Epithelial cell of prostate (primary cell): ENCODE measurements at regions not wholly inside any gene's neighbourhood (a gene's known extent, or its start where the extent isn't known, plus 50 kb on each side); places are given as distances from the start of the nearest gene placed in this dataset.

Source experiments
- DNase-seq: peaks from one replicate; pipeline ENCODE4 v3.0.0-alpha.2; 2011; ENCODE audit warnings: low read depth, low spot score
- H3K27ac ChIP-seq: fragments of 450-650 bp; 2 replicates; pipeline ENCODE4 v1.5.1; 2017; ENCODE audit warnings: mild to moderate bottlenecking

DNA sequence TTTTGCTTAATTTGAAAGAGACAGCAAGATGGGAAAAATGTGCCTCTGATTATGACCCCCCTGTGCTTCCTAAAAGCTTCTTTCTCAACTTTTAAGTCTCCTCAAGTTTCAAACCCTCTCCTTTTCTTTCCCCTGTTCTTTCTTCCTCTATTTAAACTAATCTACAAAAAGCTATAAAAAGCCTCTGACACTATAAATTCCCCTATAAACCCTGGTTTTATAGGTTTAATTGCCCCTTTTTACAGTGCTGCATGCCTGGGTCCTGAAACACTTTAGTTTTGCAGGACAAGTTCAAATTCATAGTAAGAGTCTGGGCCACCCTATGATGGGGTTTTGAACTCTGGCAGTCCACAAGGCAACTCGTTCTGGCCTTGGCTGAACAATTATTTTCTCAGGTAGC, 510.9 kb upstream of the TBX3 start:
- DNase-seq, result no peak
- H3K27ac ChIP-seq, result no peak overlapping the region

DNA sequence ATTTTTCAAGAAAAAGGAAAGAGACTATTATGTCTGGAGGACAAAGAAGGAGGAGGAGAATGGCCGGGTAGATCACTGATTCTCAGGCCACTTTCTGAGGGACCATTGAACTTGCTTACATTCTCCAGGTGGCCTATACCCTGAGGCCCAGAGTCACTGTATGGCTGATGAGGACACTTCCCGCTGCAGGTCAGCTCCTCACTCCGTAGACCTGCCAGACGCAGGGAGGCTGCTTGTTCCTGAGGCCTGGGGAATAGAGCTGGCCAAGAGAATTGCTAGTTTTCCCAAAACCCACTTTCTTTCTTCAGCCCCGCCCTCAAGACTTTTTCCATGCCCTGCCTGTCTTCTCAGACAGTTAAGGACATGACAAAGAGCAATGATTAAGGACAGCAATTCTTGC, 510.5 kb upstream of the TBX3 start:
- H3K27ac ChIP-seq, result no peak overlapping the region
- no peak for DNase-seq

DNA sequence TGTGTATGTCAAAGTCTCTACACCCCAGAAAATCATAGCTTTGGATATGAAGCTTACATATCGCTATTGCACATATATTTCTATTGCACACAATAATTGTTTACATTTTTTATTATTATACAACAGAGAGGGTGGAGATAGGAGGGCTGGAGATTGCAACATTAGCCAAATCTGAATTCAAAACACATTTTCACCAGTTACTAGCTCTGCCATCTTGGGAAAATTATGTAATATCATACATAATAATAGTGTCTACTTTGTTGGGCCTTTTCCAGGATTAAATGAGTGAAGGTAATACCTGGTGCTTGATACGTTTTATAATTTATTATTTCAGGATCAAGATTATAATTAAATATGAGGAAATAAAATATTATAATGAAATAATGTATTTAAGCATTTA, 507.4 kb upstream of the TBX3 start:
- no peak overlapping the region for H3K27ac ChIP-seq
- no peak for DNase-seq

DNA sequence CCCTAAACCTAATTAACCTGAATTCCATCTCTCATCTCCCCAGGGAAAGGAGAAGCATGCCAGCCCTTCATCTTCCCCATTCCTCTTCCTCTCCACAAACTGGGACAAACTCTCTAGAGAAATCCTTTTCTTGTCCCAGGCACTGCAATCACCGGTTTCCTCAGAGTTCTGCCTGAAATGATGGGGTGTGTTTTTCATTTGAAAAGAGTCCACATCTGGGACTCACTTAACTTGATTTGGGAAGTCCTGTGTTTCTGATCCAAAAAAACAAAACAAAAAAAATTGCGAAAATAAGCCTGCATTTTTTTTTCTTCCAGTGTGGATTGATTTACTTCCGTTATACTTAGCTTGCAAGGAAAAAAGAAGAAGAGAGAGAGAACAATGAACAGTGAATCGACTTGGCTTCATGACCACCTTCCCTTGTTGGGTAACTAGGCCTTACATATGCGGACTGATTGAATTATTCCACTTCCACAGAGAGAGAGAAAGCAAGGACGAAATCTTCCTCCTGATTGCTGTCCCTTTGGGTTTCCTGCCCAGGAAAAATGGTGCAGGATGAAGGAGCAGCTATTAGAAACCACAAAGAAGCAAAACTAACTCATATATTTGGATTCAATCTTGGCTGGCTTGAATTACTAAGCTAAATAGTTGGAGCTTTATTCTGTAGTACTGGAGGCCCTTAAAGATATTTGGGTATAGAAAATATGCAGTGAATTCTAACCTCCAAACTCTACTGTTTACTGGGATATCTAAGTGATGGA, 506.2 kb upstream of the TBX3 start:
- no peak overlapping the region for H3K27ac ChIP-seq

DNA sequence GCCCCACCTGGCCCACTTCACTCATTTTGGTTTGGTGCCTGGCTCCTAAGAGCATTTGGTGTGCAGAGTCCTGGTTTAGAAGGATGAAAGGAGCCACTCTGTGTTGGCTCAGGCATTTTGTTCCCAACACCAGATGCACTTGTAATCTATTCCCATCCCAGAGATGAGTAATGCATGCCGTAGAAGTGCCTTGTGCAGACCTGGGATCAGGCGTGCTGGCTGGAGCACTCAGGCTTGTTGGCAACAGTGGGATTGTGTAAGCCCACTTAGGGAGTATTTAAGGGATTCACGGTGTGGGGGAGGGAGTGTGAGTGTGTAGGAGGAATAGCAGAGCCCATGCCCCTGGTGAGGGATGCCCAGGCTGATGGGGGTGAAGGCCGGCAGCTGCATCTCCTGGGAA, 501.5 kb upstream of the TBX3 start:
- DNase-seq, result no peak

More for the DNA sequence above, 506.2 kb upstream of the TBX3 start:
- no peak for DNase-seq

DNA sequence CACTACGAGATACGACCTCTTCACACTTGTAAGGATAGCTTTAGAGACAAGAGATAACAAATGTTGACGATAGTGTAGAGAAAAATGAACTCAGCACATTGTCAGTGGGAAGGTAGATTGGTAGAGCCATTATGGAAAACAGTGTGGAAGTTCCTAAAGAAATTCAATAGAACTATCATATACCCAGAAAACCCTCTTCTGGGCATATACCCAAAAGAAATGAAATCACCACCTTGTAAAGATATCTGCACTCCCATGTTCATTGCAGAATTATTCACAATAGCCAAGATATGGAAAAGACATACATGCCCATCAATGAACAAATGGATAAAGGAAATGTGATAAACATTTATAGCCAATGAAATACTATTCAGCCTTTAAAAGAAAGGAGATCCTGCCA, 499.8 kb upstream of the TBX3 start:
- no peak overlapping the region for H3K27ac ChIP-seq
- no peak for DNase-seq

More for the DNA sequence above, 501.5 kb upstream of the TBX3 start:
- H3K27ac ChIP-seq, result no peak overlapping the region

DNA sequence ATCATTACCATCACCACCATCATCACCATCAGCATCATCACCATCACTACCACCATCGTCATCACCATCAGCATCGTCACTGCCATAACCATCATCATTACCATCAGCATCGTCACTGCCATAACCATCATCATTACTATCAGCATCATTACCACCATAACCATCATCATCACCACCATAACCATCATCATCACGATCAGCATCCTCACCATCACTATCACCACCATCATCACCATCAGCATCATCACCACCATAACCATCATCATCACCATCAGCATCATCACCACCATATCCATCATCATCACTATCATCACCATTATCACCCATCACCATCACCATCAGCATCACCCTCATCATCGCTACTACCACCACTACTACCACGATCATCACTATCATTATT, 493.9 kb upstream of the TBX3 start:
- DNase-seq, result no peak
- no peak overlapping the region for H3K27ac ChIP-seq

DNA sequence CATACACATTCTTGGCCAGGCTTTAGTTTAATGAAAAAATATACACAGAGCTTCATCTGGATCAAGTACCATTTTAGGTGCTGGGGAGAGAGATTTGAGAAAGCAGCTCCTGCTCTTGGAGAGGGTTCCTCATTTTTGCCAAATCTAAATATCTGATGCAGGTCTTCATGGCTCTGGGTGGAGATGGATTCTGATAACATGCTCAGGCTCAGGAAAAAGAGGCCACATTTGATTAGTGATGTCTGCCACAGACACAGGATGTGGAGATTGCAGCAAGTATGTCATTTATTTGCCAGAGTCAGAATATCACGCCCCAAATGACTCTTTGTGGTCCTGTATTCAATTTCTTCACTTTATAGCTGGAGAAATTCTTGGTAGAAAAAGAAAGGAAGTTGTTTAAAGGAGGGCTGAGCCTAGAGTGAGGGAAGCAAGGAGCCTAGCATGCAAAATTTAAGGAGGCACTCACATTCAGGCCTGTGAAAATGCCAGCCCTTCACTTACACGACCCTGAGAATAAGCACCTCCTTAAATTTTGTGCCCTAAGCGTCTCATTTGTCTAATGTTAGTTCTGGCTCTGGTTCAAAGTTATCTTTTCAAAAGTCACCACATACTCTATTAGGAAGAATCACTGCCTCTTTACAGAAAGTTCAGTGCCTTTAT, 492.9 kb upstream of the TBX3 start:
- no peak for DNase-seq
- H3K27ac ChIP-seq, result no peak overlapping the region

DNA sequence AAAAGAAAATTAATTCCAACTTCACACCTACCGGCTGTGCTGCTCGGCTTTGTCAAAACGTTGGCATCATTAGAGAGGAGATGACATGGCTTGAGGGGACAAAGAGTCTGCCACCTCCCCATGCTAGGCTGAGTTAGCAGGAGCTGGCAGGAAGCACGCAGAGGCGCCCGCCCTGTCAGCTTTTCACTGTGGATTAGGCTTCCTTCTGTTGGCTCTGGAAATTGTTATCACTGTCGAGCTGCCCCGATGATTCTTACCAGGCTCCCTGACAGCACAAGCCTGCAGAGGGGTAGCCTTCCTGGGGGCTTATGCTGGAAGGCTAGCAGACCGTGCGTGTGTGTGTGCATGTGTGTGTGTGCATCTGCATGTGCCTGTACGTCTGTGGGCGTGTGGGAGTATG, 490.9 kb upstream of the TBX3 start:
- no peak overlapping the region for H3K27ac ChIP-seq

DNA sequence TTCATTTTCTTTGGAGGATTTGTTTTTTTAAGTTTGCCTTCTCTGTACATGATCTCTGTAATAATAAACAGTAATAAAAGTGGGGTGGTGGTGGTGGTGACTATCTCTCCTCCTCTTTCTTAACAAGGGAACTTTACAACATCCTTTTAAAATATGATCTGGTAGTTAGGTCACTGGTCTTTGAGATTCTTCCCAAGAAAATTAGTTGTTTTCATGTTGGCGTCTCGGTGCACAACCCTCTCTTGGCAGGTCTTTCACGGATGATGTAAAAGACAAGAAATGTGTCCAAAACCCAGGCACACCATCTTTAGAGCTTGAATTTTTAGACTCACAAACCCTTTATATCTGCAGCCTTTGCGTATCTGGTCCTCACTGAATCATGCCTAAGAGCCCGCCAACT, 488.5 kb upstream of the TBX3 start:
- DNase-seq, result no peak
- no peak overlapping the region for H3K27ac ChIP-seq

More for the DNA sequence above, 490.9 kb upstream of the TBX3 start:
- DNase-seq, result no peak

DNA sequence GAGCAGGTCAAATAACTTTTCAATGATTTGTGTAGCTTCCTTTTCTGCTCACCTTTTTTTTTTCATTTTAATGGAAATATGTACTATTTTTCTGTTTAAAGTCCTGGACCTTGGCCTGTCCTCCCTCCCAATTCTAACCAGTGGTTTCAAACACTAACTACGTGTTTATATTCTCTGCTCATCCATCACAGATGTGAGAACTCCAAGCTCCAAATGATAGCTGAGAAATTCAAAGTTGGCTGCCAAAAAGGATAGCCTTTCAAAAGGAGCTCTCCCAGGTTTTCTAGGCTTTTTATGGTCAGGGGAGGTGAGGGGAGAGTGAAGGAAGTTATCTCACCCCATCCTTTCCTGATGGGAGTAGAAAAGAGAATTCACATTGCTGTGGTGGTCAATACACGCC, 486.0 kb upstream of the TBX3 start:
- H3K27ac ChIP-seq, result no peak overlapping the region
- no peak for DNase-seq

DNA sequence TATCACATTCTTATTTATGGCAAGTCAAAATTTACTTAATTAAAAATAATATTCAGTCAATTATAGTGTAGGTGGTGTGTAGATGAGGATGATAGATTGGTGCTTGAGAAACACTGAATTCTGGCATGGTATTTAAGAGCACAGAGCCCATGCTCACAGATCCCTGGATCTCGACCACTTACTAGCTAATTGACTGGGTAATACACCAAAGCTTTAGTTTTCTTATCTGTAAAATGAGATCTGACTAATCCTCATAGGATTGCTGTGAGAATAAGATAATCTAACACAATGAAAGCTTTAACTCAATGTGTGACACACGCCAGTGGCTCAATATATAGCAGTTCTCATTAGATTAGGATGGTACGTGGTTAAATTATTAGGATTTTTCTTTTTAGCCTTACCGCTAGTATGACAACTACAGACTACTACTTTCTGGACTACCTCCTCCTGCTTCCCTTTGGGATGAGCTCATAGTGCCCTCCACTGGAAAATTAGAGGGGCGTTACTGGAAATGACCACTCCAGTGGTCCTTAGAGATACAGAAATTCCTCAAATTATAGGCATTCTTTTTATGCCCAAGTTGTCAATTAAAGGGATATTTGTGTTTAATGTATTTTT, 482.8 kb upstream of the TBX3 start:
- DNase-seq, result no peak
- no peak overlapping the region for H3K27ac ChIP-seq

DNA sequence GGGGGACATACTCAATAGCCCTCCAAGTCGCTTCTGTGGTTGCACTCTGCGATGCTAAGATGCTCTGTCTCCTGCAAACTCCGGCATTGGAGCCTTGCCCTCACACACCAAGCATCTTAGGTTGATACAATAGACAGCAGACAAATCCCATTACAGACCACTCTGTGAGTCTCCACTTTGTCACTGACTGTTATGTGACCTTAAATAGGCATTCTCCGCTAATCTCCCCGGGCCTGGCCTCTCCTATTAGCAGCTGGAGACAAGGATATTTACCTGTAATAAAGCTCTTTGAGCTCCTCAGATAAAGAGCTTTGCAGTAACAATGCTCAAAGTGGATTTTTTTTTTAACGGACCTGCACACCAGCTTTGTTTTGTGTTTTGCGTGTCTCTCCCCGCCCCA, 479.7 kb upstream of the TBX3 start:
- DNase-seq, result no peak
- no peak overlapping the region for H3K27ac ChIP-seq

DNA sequence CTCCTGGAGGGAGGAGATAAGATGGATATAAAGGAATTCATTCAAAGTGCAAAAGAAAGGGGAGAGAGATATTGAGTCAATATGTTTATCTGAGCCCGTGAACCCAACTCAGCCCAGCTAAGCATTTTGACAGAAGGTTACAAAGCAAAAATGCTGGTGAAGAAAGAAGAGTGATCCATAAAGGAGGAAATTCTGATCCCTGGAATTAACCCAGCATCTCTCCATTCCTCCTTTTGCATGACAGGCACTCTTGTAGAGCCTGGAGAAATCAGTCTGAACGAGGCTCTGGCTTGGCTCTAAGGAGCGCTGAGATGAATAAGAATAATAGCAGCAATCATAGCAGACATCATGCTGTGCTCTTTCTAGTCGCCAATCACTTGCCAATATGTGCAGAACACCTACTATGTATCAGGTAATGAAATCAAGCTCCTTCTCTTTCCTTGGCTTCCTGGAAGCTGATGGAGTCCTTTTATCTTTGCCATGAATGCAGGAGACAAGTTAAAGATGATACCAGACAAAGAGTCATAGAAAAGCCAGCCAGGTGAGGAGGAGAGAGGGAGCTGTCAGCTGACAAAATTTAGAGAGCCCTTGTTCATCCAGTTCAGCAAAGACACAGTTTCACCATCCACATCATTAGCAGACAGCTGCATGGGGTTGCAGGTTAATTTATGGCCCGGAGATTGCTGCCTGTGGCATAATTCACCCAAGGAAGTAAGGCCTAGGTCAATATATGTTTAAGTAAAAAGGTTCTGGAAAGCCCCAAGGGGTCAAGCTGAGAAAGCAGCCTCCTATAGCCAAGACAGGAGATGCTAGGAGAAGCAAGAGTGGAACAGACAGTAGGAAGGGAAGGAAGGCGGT, 476.5 kb upstream of the TBX3 start:
- no peak overlapping the region for H3K27ac ChIP-seq
- DNase-seq, result no peak

DNA sequence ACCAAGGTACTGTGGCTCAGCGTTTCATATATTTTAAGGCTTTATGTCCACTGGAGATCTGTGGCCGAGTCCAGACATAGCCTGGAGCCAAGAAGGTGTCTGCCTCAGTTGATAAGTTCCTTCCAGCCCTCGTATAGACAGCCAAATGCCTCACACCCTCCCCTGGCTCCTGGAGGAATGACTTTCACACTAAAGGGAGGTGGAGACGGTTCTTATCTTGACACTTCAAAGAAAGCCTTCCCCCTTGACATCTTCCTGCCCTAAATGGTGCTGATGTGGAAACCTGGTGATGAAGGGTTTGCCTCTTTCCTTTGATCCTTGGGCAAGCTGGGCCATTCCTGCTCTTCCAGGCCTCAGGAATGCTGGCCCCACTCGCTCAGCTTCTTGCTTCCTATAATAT, 474.8 kb upstream of the TBX3 start:
- H3K27ac ChIP-seq, result no peak overlapping the region
- no peak for DNase-seq

DNA sequence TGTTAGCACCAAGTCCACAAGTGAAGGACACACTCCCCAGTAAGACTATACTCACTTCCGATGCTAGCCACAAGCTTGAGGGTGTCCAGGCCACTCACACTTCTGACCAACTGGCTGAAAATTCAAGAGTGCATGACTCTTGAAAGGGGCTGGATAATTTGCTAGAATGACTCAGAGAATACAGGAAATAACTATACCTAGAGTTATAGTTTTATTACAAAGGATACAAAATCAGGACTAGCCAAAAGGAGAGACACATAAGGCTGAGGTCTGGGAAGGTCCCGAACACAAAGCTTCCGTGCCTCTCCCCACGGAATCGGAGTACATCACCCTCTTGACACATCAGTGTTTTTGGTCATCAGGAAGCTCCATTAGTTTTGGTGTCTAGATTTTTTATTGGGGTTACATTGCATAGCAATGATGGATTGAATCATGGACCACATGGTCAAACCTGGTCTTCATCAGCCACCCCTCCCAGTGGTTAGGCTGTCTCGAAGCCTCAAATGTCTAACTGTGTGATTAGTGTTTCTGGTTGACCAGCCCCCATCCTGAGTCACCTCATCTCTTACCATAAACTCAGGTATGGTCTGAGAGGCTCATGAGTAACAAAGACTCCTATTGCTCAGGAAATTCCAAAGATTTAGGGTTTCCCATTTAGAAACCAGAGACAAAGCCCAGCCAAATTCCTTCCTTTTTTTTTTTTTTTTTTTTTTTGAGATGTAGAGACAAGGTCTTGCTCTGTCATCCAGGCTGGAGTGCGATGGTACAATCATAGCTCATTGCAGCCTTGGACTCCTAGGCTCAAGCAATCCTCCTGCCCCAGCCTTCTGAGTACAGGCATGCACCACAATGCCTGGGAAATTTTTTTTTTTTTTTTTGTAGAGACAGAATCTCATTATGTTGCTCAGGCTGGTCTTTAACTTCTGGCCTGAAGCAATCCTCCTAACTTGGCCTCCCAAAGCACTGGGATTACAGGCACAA, 472.0 kb upstream of the TBX3 start:
- peak overlapping the region; percentile 96 for H3K27ac ChIP-seq
- peak; percentile 99 for DNase-seq

DNA sequence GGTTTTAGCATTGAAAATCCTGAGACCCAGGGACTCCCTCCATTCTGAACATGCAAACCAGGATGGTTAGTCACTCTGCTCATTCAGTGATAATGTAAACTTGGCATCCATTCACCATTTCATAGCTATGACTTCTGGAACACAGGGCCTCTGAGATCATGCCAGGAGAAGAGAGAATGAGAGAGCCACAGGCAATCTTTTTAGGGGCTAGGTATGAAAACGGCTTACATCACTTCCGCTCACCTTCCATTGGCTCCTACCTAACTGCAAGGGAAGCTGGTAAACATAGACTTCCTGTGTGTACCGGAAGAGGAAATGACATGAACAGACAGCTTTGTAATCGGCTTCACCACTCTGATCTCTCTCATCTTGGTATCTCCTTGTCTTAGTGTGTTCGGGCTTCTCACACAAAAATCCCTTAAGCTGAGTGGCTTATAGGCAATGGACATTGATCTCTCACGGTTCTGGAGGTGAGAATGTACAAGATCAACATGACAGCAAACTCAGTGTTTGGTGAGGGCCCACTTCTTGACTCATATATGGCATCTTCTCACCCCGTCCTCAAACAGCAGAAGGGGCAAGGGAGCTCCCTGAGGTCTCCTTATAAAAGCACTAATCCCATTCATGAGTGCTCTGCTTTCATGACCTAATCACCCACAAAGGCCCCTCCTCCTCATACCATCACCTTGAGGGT, 465.9 kb upstream of the TBX3 start:
- peak; percentile 69 for DNase-seq
- H3K27ac ChIP-seq, result peak overlapping the region; percentile 68

DNA sequence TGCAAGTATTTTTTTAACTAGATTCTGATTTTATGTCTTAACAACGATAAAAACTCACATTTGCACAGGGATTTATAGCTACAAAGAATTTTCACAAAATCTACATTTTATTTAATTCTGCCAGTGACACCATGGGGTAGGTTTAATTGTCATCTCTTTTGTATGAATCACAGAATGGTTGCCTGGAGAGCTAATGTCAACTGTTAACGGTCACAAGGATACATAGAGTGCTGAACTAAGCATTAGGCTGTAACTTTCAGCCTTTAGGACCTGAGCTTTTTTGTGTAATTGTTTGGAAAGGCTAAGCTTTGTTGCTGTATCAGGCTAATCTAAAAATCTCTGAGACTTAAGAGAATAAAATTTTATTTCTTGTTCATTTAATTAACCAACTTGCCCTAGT, 465.3 kb upstream of the TBX3 start:
- no peak for DNase-seq
- peak overlapping the region; percentile 68 for H3K27ac ChIP-seq

DNA sequence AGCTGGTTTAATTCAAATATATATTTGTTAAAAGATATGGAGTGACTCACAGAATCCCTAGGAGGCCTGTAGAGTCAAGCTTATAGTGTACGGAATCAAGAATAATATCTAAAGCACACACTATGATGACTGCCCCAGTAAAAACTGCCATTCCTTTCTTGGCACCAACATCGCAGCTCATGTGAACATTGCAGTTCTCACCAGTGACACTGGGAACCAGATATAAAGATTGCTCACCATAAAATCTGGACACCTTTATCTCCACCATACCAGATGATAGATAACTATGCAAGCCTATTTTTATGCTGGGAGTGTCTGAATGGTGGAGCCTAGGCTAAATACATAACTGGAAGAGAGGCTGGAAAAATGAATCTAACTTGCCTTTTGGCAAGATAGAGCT, 463.9 kb upstream of the TBX3 start:
- no peak for DNase-seq
- H3K27ac ChIP-seq, result no peak overlapping the region
